ENCODE measurements at regions not wholly inside any gene's neighbourhood (a gene's known extent, or its start where the extent isn't known, plus 50 kb on each side); places are given as distances from the start of the nearest gene placed in this dataset.

- no peak overlapping the region for H2AFZ ChIP-seq (ENCODE audit: low read depth, low read length)
- TF ChIP-seq CTCF (IDR thresholded peaks at IDR 0.05; ENCODE audit: insufficient read depth, low read depth, low read length) (no peak), EZH2 (IDR thresholded peaks at IDR 0.05; ENCODE audit: insufficient read depth, low read length) (no peak)
Observed at GRCh38 chr9:18036422-18037187, 437.3 kb upstream of the ADAMTSL1 start.

GRCh38 chr9:18037981-18038380 is 436.0 kb upstream of the ADAMTSL1 start:
- Histone ChIP-seq H2AFZ (ENCODE audit: low read depth, low read length) (no peak overlapping the region), H3K27ac (ENCODE audit: low read depth, low read length) (no peak overlapping the region), H3K4me1 (ENCODE audit: insufficient read depth, low read length) (no peaks in the 10 kb centered on the region), H3K36me3 (ENCODE audit: insufficient read depth, low read length) (no peaks in the 10 kb centered on the region), H3K4me2 (ENCODE audit: low read length) (no peak overlapping the region), H3K27me3 (ENCODE audit: insufficient read depth, low read length) (no peaks in the 10 kb centered on the region), H3K79me2 (ENCODE audit: insufficient read depth, low read length) (no peaks in the 10 kb centered on the region), H3K4me3 (ENCODE audit: insufficient read depth, low read depth, low read length) (no peak overlapping the region), H4K20me1 (ENCODE audit: insufficient read depth, low read length) (no peaks in the 10 kb centered on the region), H3K9ac (ENCODE audit: low read length) (no peak overlapping the region), H3K9me3 (ENCODE audit: insufficient read depth, low read depth, low read length) (no peaks in the 10 kb centered on the region)
- FAIRE-seq (no peak), DNase-seq (ENCODE audit: low read depth) (no peak)
- Mint-ChIP-seq H3K4me3 (ENCODE audit: unreplicated experiment) (no peak overlapping the region), H3K4me1 (ENCODE audit: low read depth, unreplicated experiment) (no peaks in the 10 kb centered on the region), H3K9me3 (ENCODE audit: unreplicated experiment) (no peaks in the 10 kb centered on the region), H3K27me3 (ENCODE audit: low read depth, unreplicated experiment) (no peaks in the 10 kb centered on the region), H3K27ac (ENCODE audit: unreplicated experiment) (no peak overlapping the region), H3K36me3 (ENCODE audit: low read depth, unreplicated experiment) (no peaks in the 10 kb centered on the region)
- TF ChIP-seq CTCF (IDR thresholded peaks at IDR 0.05; ENCODE audit: insufficient read depth, low read depth, low read length), result no peak
- TF ChIP-seq EZH2 (IDR thresholded peaks at IDR 0.05; ENCODE audit: insufficient read depth, low read length), result no peak

More at GRCh38 chr9:18036422-18037187, 437.3 kb upstream of the ADAMTSL1 start:
- Mint-ChIP-seq H3K36me3 (ENCODE audit: low read depth, unreplicated experiment) (no peaks in the 10 kb centered on the region), H3K9me3 (ENCODE audit: unreplicated experiment) (no peaks in the 10 kb centered on the region), H3K4me1 (ENCODE audit: low read depth, unreplicated experiment) (no peaks in the 10 kb centered on the region), H3K27ac (ENCODE audit: unreplicated experiment) (no peak overlapping the region), H3K27me3 (ENCODE audit: low read depth, unreplicated experiment) (no peaks in the 10 kb centered on the region), H3K4me3 (ENCODE audit: unreplicated experiment) (no peak overlapping the region)
- Histone ChIP-seq H3K36me3 (ENCODE audit: insufficient read depth, low read length) (no peaks in the 10 kb centered on the region), H3K4me3 (ENCODE audit: insufficient read depth, low read depth, low read length) (no peak overlapping the region), H3K4me2 (ENCODE audit: low read length) (no peak overlapping the region), H3K27ac (ENCODE audit: low read depth, low read length) (no peak overlapping the region), H3K4me1 (ENCODE audit: insufficient read depth, low read length) (no peaks in the 10 kb centered on the region), H3K79me2 (ENCODE audit: insufficient read depth, low read length) (no peaks in the 10 kb centered on the region), H4K20me1 (ENCODE audit: insufficient read depth, low read length) (no peaks in the 10 kb centered on the region), H3K9ac (ENCODE audit: low read length) (no peak overlapping the region), H3K27me3 (ENCODE audit: insufficient read depth, low read length) (no peaks in the 10 kb centered on the region), H3K9me3 (ENCODE audit: insufficient read depth, low read depth, low read length) (no peaks in the 10 kb centered on the region)
- FAIRE-seq (no peak), DNase-seq (ENCODE audit: low read depth) (no peak)

GRCh38 chr9:18040327-18040726 is 433.6 kb upstream of the ADAMTSL1 start:
- no peak overlapping the region for H3K27ac ChIP-seq (ENCODE audit: low read depth, low read length)
- FAIRE-seq, result no peak
- Mint-ChIP-seq H3K27ac (ENCODE audit: unreplicated experiment) (no peak overlapping the region), H3K27me3 (ENCODE audit: low read depth, unreplicated experiment) (no peaks in the 10 kb centered on the region), H3K9me3 (ENCODE audit: unreplicated experiment) (no peaks in the 10 kb centered on the region), H3K4me3 (ENCODE audit: unreplicated experiment) (no peak overlapping the region), H3K4me1 (ENCODE audit: low read depth, unreplicated experiment) (no peaks in the 10 kb centered on the region), H3K36me3 (ENCODE audit: low read depth, unreplicated experiment) (no peaks in the 10 kb centered on the region)
- no peak overlapping the region for H3K4me3 ChIP-seq (ENCODE audit: insufficient read depth, low read depth, low read length)
- DNase-seq (ENCODE audit: low read depth), result no peak
- TF ChIP-seq CTCF (IDR thresholded peaks at IDR 0.05; ENCODE audit: insufficient read depth, low read depth, low read length) (no peak), EZH2 (IDR thresholded peaks at IDR 0.05; ENCODE audit: insufficient read depth, low read length) (no peak)
- H3K9me3 ChIP-seq (ENCODE audit: insufficient read depth, low read depth, low read length), result no peaks in the 10 kb centered on the region
- no peaks in the 10 kb centered on the region for H3K79me2 ChIP-seq (ENCODE audit: insufficient read depth, low read length)
- no peaks in the 10 kb centered on the region for H4K20me1 ChIP-seq (ENCODE audit: insufficient read depth, low read length)
- no peaks in the 10 kb centered on the region for H3K4me1 ChIP-seq (ENCODE audit: insufficient read depth, low read length)
- no peak overlapping the region for H3K9ac ChIP-seq (ENCODE audit: low read length)
- H2AFZ ChIP-seq (ENCODE audit: low read depth, low read length), result no peak overlapping the region
- no peaks in the 10 kb centered on the region for H3K36me3 ChIP-seq (ENCODE audit: insufficient read depth, low read length)
- no peak overlapping the region for H3K4me2 ChIP-seq (ENCODE audit: low read length)
- no peaks in the 10 kb centered on the region for H3K27me3 ChIP-seq (ENCODE audit: insufficient read depth, low read length)

All from astrocyte (in vitro differentiated cells and primary cell).